ENCODE measurements at regions not wholly inside any gene's neighbourhood (a gene's known extent, or its start where the extent isn't known, plus 50 kb on each side); places are given as distances from the start of the nearest gene placed in this dataset.

GRCh38 chr22:47320560-47320959, 558.1 kb downstream of the TBC1D22A start:
- no peak for ATAC-seq
- TF ChIP-seq OSR1 (CRISPR knock-in tag; IDR thresholded peaks at IDR 0.05), result no peak
- TF ChIP-seq ZNF70 (CRISPR knock-in tag; IDR thresholded peaks at IDR 0.05), result no peak
- TF ChIP-seq ZNF565 (CRISPR knock-in tag; conservative IDR thresholded peaks at IDR 0.05; ENCODE audit: low read depth), result no peak
- TF ChIP-seq BACH2 (CRISPR knock-in tag; IDR thresholded peaks at IDR 0.05; ENCODE audit: borderline replicate concordance), result no peak
- TF ChIP-seq ZFP30 (CRISPR knock-in tag; IDR thresholded peaks at IDR 0.05), result peak; percentile 92

GRCh38 chr22:47318041-47318737, 555.7 kb downstream of the TBC1D22A start:
- TF ChIP-seq CREB5 (CRISPR knock-in tag; IDR thresholded peaks at IDR 0.05; ENCODE audit: low read depth), result no peak
- TF ChIP-seq RARB (CRISPR knock-in tag; IDR thresholded peaks at IDR 0.05), result no peak
- TF ChIP-seq ARNTL (CRISPR knock-in tag; IDR thresholded peaks at IDR 0.05; ENCODE audit: borderline replicate concordance, low read depth), result no peak
- TF ChIP-seq ZNF70 (CRISPR knock-in tag; IDR thresholded peaks at IDR 0.05), result no peak
- no peak for TF ChIP-seq BACH2 (CRISPR knock-in tag; IDR thresholded peaks at IDR 0.05; ENCODE audit: borderline replicate concordance)
- TF ChIP-seq ZC3H10 (CRISPR knock-in tag; IDR thresholded peaks at IDR 0.05), result no peak
- no peak for TF ChIP-seq ESRRG (CRISPR knock-in tag; IDR thresholded peaks at IDR 0.05)
- TF ChIP-seq CSDC2 (CRISPR knock-in tag; IDR thresholded peaks at IDR 0.05), result no peak
- no peak for TF ChIP-seq OSR1 (CRISPR knock-in tag; IDR thresholded peaks at IDR 0.05)
- TF ChIP-seq TOX (CRISPR knock-in tag; IDR thresholded peaks at IDR 0.05; ENCODE audit: borderline replicate concordance), result no peak
- ATAC-seq, result no peak

GRCh38 chr22:47315862-47316419, 553.5 kb downstream of the TBC1D22A start:
- ATAC-seq, result no peak
- TF ChIP-seq RARB (CRISPR knock-in tag; IDR thresholded peaks at IDR 0.05) (no peak), TSHZ2 (CRISPR knock-in tag; IDR thresholded peaks at IDR 0.05) (no peak), ZC3H10 (CRISPR knock-in tag; IDR thresholded peaks at IDR 0.05) (no peak), ZNF8 (CRISPR knock-in tag; IDR thresholded peaks at IDR 0.05) (no peak), CREB5 (CRISPR knock-in tag; IDR thresholded peaks at IDR 0.05; ENCODE audit: low read depth) (no peak), TCF4 (CRISPR knock-in tag; IDR thresholded peaks at IDR 0.05; ENCODE audit: borderline replicate concordance) (no peak), ARNTL (CRISPR knock-in tag; IDR thresholded peaks at IDR 0.05; ENCODE audit: borderline replicate concordance, low read depth) (no peak), ESRRG (CRISPR knock-in tag; IDR thresholded peaks at IDR 0.05) (no peak), ZNF70 (CRISPR knock-in tag; IDR thresholded peaks at IDR 0.05) (no peak), TOX (CRISPR knock-in tag; IDR thresholded peaks at IDR 0.05; ENCODE audit: borderline replicate concordance) (no peak), OSR1 (CRISPR knock-in tag; IDR thresholded peaks at IDR 0.05) (no peak), PATZ1 (CRISPR knock-in tag; IDR thresholded peaks at IDR 0.05; ENCODE audit: borderline replicate concordance) (no peak), POU6F1 (CRISPR knock-in tag; IDR thresholded peaks at IDR 0.05; ENCODE audit: borderline replicate concordance, low read depth) (no peak), CSDC2 (CRISPR knock-in tag; IDR thresholded peaks at IDR 0.05) (no peak), ZFP3 (CRISPR knock-in tag; IDR thresholded peaks at IDR 0.05) (no peak)

Measured in SK-N-SH treated with all-trans-retinoic acid at 6 μM for 48 hours (cell line).